Panc1 (cell line): ENCODE measurements at regions not wholly inside any gene's neighbourhood (a gene's known extent, or its start where the extent isn't known, plus 50 kb on each side); places are given as distances from the start of the nearest gene placed in this dataset.

ENCODE experiments used
- ATAC-seq: fragments of 200-7000 bp; cut with Tn5 transposase; 2 replicates; pipeline ENCODE4 v1.9.1; 2020; ENCODE audit warnings: mild to moderate bottlenecking, moderate library complexity
- BruUV-seq: library from RNA; stranded (reverse); fragments of 400-500 nt; replicated peaks from 2 replicates; lab custom pipeline; 2021; lab: Mats Ljungman, UMichigan
- CTCF ChIA-PET: fragments of 300-600 bp; sonication (Branson Sonifier 250); formaldehyde crosslinking; loops from one replicate; lab custom pipeline; 2022; ENCODE audit warnings: antibody characterized with exemption; lab: Charles Lee
- POLR2A ChIA-PET: fragments of 300-600 bp; sonication (Branson Sonifier 250); formaldehyde crosslinking; loops from one replicate; lab custom pipeline; 2022; ENCODE audit warnings: antibody characterized with exemption; lab: Charles Lee
- DNase-seq: peaks from one replicate; pipeline ENCODE4 v3.0.0-alpha.2; 2010; ENCODE audit warnings: low read depth, low spot score
- H3K27ac ChIP-seq: 2 replicates; pipeline ENCODE4 v1.5.1; 2011; ENCODE audit warnings: mild to moderate bottlenecking, low read length, inconsistent platforms
- H3K27me3 ChIP-seq: fragments of 200-500 bp; sonication (Bioruptor generic); 2 replicates; pipeline ENCODE4 v1.6.0; 2014; ENCODE audit warnings: low read length, inconsistent platforms; ENCODE audit not compliant: control insufficient read depth, insufficient read depth
- H3K36me3 ChIP-seq: fragments of 200-500 bp; sonication (Bioruptor generic); 2 replicates; pipeline ENCODE4 v1.5.1; 2014; ENCODE audit warnings: inconsistent platforms, mild to moderate bottlenecking, low read length, moderate library complexity; ENCODE audit not compliant: control insufficient read depth, insufficient read depth
- H3K4me1 ChIP-seq: 2 replicates; pipeline ENCODE4 v1.5.1; 2011; ENCODE audit warnings: inconsistent platforms, mild to moderate bottlenecking, low read length, moderate library complexity; ENCODE audit not compliant: control insufficient read depth, insufficient read depth
- H3K4me3 ChIP-seq, 2 experiments: 2 replicates each; pipeline ENCODE4 v1.5.1; 2011 to 2012; ENCODE audit warnings: low read depth in 2 of 2, low read length in 2 of 2, mild to moderate bottlenecking in 2 of 2, inconsistent platforms in 1 of 2, moderate library complexity in 1 of 2
- H3K9me3 ChIP-seq: fragments of 200-500 bp; sonication (Bioruptor generic); 2 replicates; pipeline ENCODE4 v1.5.1; 2014; ENCODE audit warnings: low read depth, mild to moderate bottlenecking, inconsistent platforms, low read length, moderate library complexity; ENCODE audit not compliant: control insufficient read depth, insufficient read depth
- POLR2AphosphoS5 ChIP-seq: IDR thresholded peaks from 2 replicates; pipeline ENCODE4 v1.6.1; 2012; ENCODE audit warnings: mild to moderate bottlenecking, low read depth, low read length, moderate library complexity
- SIN3A ChIP-seq: IDR thresholded peaks from 2 replicates; pipeline ENCODE4 v1.6.1; 2012; ENCODE audit warnings: low read depth, mild to moderate bottlenecking, low read length, moderate library complexity, borderline replicate concordance; ENCODE audit not compliant: insufficient read depth
- TCF7L2 ChIP-seq: IDR thresholded peaks from 2 replicates; pipeline ENCODE4 v1.6.1; 2011; ENCODE audit warnings: mild to moderate bottlenecking, low read depth, low read length, inconsistent platforms
- in situ Hi-C: cut with HindIII; loops from 2 replicates; pipeline ENCODE4 v1.10.0; 2016; ENCODE audit warnings: low sequenced_read_pairs, low pct_unique_long_range_greater_than_20kb
- intact Hi-C: fragments of 100-400 bp; cut with micrococcal nuclease; formaldehyde crosslinking; loops from one replicate; pipeline ENCODE4 v1.10.0; 2022; ENCODE audit not compliant: unreplicated experiment
- TF ChIP-seq, protein P1 (sequence below), 2 experiments: IDR thresholded peaks; 2 replicates each; pipeline ENCODE4 v1.6.1; 2011 to 2012; ENCODE audit warnings: low read depth in 2 of 2, control low read depth in 1 of 2, low read length in 1 of 2, mild to moderate bottlenecking in 1 of 2, moderate library complexity in 1 of 2; ENCODE audit not compliant: insufficient read depth in 1 of 2
- TF ChIP-seq, protein P2 (sequence below): fragments of 450-650 bp; IDR thresholded peaks from 2 replicates; pipeline ENCODE4 v1.5.1; 2017; ENCODE audit warnings: mild to moderate bottlenecking

DNA sequence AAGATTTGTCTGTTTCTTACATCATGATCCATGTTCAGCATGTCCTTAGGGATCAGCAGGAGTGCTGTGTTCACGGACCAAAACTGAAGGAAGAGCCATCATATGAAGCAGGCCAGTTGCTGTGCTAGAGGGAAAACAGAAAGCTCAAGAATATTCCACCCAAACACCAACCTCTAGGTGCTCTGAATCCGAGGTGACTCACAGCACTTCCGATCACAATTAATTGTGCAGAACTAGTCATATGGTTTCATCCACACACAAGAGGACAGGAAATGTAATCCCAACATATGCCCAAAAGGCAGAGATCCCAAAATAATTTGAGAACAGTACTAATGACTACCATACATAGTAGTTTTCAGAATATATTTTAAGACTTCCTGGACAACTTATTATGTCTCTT is 257.9 kb upstream of the KCNH8 start:
- Histone ChIP-seq H3K27me3 (no peaks in the 10 kb centered on the region), H3K9me3 (no peaks in the 10 kb centered on the region), H3K4me1 (no peaks in the 10 kb centered on the region), H3K4me3 (no peak overlapping the region), H3K36me3 (no peaks in the 10 kb centered on the region; the same call in 1 of the 2 replicates), H3K27ac (no peak overlapping the region)
- intact Hi-C loops: no loop called here
- no peak for ATAC-seq
- in situ Hi-C loops: no loop called here
- ChIA-PET POLR2A (no interaction called here), CTCF (no interaction called here)
- no peak for DNase-seq
- BruUV-seq: no TSS peak
- TF ChIP-seq POLR2AphosphoS5 (no peak), TCF7L2 (no peak), SIN3A (no peak)
- TF ChIP-seq, protein P1, sequence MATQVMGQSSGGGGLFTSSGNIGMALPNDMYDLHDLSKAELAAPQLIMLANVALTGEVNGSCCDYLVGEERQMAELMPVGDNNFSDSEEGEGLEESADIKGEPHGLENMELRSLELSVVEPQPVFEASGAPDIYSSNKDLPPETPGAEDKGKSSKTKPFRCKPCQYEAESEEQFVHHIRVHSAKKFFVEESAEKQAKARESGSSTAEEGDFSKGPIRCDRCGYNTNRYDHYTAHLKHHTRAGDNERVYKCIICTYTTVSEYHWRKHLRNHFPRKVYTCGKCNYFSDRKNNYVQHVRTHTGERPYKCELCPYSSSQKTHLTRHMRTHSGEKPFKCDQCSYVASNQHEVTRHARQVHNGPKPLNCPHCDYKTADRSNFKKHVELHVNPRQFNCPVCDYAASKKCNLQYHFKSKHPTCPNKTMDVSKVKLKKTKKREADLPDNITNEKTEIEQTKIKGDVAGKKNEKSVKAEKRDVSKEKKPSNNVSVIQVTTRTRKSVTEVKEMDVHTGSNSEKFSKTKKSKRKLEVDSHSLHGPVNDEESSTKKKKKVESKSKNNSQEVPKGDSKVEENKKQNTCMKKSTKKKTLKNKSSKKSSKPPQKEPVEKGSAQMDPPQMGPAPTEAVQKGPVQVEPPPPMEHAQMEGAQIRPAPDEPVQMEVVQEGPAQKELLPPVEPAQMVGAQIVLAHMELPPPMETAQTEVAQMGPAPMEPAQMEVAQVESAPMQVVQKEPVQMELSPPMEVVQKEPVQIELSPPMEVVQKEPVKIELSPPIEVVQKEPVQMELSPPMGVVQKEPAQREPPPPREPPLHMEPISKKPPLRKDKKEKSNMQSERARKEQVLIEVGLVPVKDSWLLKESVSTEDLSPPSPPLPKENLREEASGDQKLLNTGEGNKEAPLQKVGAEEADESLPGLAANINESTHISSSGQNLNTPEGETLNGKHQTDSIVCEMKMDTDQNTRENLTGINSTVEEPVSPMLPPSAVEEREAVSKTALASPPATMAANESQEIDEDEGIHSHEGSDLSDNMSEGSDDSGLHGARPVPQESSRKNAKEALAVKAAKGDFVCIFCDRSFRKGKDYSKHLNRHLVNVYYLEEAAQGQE (IDR thresholded peaks at IDR 0.05; ENCODE audit: insufficient read depth in 1 of 2, low read depth in 2 of 2, low read length in 1 of 2): no peak
- TF ChIP-seq, protein P2, sequence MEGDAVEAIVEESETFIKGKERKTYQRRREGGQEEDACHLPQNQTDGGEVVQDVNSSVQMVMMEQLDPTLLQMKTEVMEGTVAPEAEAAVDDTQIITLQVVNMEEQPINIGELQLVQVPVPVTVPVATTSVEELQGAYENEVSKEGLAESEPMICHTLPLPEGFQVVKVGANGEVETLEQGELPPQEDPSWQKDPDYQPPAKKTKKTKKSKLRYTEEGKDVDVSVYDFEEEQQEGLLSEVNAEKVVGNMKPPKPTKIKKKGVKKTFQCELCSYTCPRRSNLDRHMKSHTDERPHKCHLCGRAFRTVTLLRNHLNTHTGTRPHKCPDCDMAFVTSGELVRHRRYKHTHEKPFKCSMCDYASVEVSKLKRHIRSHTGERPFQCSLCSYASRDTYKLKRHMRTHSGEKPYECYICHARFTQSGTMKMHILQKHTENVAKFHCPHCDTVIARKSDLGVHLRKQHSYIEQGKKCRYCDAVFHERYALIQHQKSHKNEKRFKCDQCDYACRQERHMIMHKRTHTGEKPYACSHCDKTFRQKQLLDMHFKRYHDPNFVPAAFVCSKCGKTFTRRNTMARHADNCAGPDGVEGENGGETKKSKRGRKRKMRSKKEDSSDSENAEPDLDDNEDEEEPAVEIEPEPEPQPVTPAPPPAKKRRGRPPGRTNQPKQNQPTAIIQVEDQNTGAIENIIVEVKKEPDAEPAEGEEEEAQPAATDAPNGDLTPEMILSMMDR: no peak

DNA sequence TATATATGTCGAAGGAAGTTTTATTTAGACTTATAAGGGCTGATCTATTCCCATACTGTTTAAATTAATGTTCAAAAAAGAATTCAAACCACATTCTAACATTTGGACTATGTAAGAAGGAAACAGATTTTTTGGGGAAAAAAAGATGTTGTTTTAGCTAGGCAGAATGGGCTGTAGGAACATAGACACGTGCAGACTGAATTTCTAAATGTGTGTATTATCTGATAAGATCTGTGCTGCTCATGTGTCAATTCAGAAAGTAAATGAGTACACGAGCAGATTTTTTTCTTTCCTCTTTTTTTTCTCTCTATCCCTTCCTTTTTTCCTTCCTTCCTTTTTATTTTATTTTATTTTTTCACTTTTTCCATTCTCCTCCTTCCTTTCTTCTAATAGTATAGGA is 259.5 kb upstream of the KCNH8 start:
- DNase-seq: no peak
- H3K27me3 ChIP-seq: no peaks in the 10 kb centered on the region
- no peak for TF ChIP-seq POLR2AphosphoS5
- TF ChIP-seq, protein P2: no peak
- TF ChIP-seq SIN3A: no peak
- TF ChIP-seq, protein P1 (IDR thresholded peaks at IDR 0.05; ENCODE audit: insufficient read depth in 1 of 2, low read depth in 2 of 2, low read length in 1 of 2): no peak
- TF ChIP-seq TCF7L2: no peak
- no peak overlapping the region for H3K4me3 ChIP-seq
- H3K4me1 ChIP-seq: no peaks in the 10 kb centered on the region
- in situ Hi-C loops: no loop called here
- BruUV-seq: no TSS peak
- no peaks in the 10 kb centered on the region; the same call in 1 of the 2 replicates for H3K36me3 ChIP-seq
- ChIA-PET POLR2A (no interaction called here), CTCF (interaction anchor here (0.6 kb wide), 1 partner anchor 1240 kb away, joined by 4 read pairs; no protein-coding TSS in a partner anchor)
- intact Hi-C loops: no loop called here
- H3K9me3 ChIP-seq: no peaks in the 10 kb centered on the region
- no peak for ATAC-seq
- no peak overlapping the region for H3K27ac ChIP-seq
